Heart left ventricle (tissue), 13 donors: ENCODE measurements at regions not wholly inside any gene's neighbourhood (a gene's known extent, or its start where the extent isn't known, plus 50 kb on each side); places are given as distances from the start of the nearest gene placed in this dataset.

ENCODE experiments used
- CTCF ChIP-seq, 12 donors: fragments of 200-600 bp; sonication (generic) in 4 of 12; IDR thresholded peaks; one replicate each; pipeline versions ENCODE4 v1.5.0 to v1.8.0; 2018 to 2022; ENCODE audit warnings: antibody characterized with exemption in 12 of 12, mild to moderate bottlenecking in 5 of 12
- POLR2A ChIP-seq, 2 donors: fragments of 450-650 bp; IDR thresholded peaks; one replicate each; pipeline ENCODE4 v1.6.1; 2017; ENCODE audit warnings: antibody characterized with exemption in 2 of 2, mild to moderate bottlenecking in 2 of 2, moderate library complexity in 2 of 2
- donor health status: ischemic (EF 13 %, LVEDD 7.1; RV severe dilation, severe dysfunction).
- donor health status: DM: no; HTN: yes; CAD: no.
- donor health status: DM: no; HTN: no; CAD: no.
- donor health status: ischemic (EF 25% LVEDD 6.9; RV normal size, moderate dysfunction).
- donor health status: ischemic (EF 25% LVEDD 5.7; RV mildly dilated, moderate dysfunction).
- donor health status: ischemic (EF 35%, LVEDD 5.7; RV mildly dilated, moderate dysfunction).
- donor health status: nonischemic (EF 11% LVEDD 7.7; RV severe dilation, severe dysfunction).
- donor health status: DM: yes; HTN: yes; CAD: no.
- donor health status: PGD.
- donor health status: ischemic (EF 29% LVEDD 5.4; RV normal size, mild dysfunction).
- donor health status: nonischemic (EF 23%, LVEDD 6.1; RV moderate dilation, normal function).

DNA sequence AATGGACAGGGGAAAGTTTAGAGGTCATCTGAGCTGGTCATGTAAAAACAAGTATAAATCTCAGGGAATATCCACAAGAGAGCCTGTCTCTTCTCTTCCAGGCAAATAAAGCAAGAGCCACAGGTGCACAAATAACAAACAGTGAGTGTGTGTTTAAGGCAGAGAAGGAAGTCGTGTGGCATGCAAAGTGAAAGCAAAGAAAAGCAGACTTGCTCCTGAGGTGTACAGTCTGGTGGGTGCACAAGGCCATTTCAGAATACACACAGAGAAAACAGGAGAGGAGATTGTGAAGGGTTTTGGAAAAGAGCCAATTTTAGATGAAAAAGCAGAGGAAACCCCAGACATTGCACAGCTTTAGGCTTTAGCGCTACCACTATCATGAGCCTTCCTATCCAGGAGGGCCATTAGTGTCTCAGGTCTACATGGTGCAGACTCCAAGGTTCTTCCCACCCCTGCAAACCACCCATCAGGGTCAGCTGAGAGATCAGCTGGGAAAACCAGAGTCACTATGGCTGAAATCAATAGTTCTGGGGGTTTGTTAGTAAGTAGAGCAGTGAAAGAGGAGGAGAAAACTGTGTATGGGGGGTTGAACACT is 355.8 kb downstream of the KLHL4 start:
- TF ChIP-seq CTCF (IDR thresholded peaks at IDR 0.05) = no peak
- TF ChIP-seq POLR2A (IDR thresholded peaks at IDR 0.05) = no peak
